CD14-positive monocyte (primary cell): ENCODE measurements at regions not wholly inside any gene's neighbourhood (a gene's known extent, or its start where the extent isn't known, plus 50 kb on each side); places are given as distances from the start of the nearest gene placed in this dataset.

Source experiments
- DNase-seq, 3 donors: peaks; one replicate each; pipeline ENCODE4 v3.0.0-alpha.2; 2011 to 2022
- H2AFZ ChIP-seq: 2 replicates; pipeline ENCODE4 v1.6.0; 2012; ENCODE audit warnings: mild to moderate bottlenecking, low read depth, low read length, inconsistent platforms; ENCODE audit not compliant: insufficient read depth, poor library complexity, severe bottlenecking
- H3K27ac ChIP-seq, 2 donors: 1 replicate in 1 of 2; 2 replicates in 1 of 2; pipeline ENCODE4 v1.5.1; 2012 to 2013; ENCODE audit warnings: low read length in 2 of 2, control low read depth in 1 of 2, inconsistent platforms in 1 of 2, low read depth in 1 of 2, mild to moderate bottlenecking in 1 of 2
- H3K27me3 ChIP-seq, 2 donors: one replicate each; pipeline versions ENCODE4 v1.6.0 to v1.6.1; 2011 to 2013; ENCODE audit warnings: low read length in 2 of 2; ENCODE audit not compliant: control insufficient read depth in 2 of 2, insufficient read depth in 2 of 2
- H3K36me3 ChIP-seq, 2 donors: replicated peaks in 1 of 2; 1 replicate in 1 of 2; 2 replicates in 1 of 2; pipeline versions ENCODE4 v1.5.1 to v1.6.1; 2012 to 2013; ENCODE audit warnings: low read length in 2 of 2, control low read depth in 1 of 2, inconsistent platforms in 1 of 2, mild to moderate bottlenecking in 1 of 2; ENCODE audit not compliant: insufficient read depth in 2 of 2, control insufficient read depth in 1 of 2
- H3K4me1 ChIP-seq, 2 donors: 1 replicate in 1 of 2; 2 replicates in 1 of 2; pipeline versions ENCODE4 v1.5.1 to v1.6.1; 2012 to 2013; ENCODE audit warnings: low read length in 2 of 2, control low read depth in 1 of 2, inconsistent platforms in 1 of 2, mild to moderate bottlenecking in 1 of 2, moderate library complexity in 1 of 2; ENCODE audit not compliant: insufficient read depth in 2 of 2, control insufficient read depth in 1 of 2
- H3K4me2 ChIP-seq: replicated peaks from 2 replicates; pipeline ENCODE3; 2012; ENCODE audit warnings: low read length, moderate library complexity, mild to moderate bottlenecking; ENCODE audit not compliant: poor library complexity, severe bottlenecking; ENCODE audit errors: extremely low read depth
- H3K4me3 ChIP-seq, 3 experiments: fragments of 200-600 bp in 1 of 3; sonication (generic) in 1 of 3; replicated peaks in 1 of 3; 1 replicate in 2 of 3; 2 replicates in 1 of 3; pipeline ENCODE4 v1.5.1; 2011 to 2013; ENCODE audit warnings: low read length in 3 of 3, mild to moderate bottlenecking in 3 of 3, control low read depth in 2 of 3, low read depth in 2 of 3, inconsistent platforms in 1 of 3, moderate library complexity in 1 of 3
- H3K79me2 ChIP-seq: 2 replicates; pipeline ENCODE4 v1.6.0; 2012; ENCODE audit warnings: mild to moderate bottlenecking, control low read depth, inconsistent platforms, low read length, moderate library complexity; ENCODE audit not compliant: insufficient read depth
- H3K9ac ChIP-seq: 2 replicates; pipeline ENCODE4 v1.6.0; 2017; ENCODE audit warnings: low read length, mild to moderate bottlenecking; ENCODE audit not compliant: insufficient read depth, poor library complexity, severe bottlenecking
- H3K9me3 ChIP-seq, 2 donors: replicated peaks in 1 of 2; 1 replicate in 1 of 2; 2 replicates in 1 of 2; pipeline versions ENCODE4 v1.5.1 to v1.6.1; 2012 to 2013; ENCODE audit warnings: low read length in 2 of 2, control low read depth in 1 of 2; ENCODE audit not compliant: control insufficient read depth in 1 of 2, insufficient read depth in 1 of 2
- H4K20me1 ChIP-seq: 2 replicates; pipeline ENCODE4 v1.6.0; 2012; ENCODE audit warnings: mild to moderate bottlenecking, low read length, control low read depth, moderate library complexity; ENCODE audit not compliant: insufficient read depth
- H3K27ac Mint-ChIP-seq, 7 donors: one replicate each; pipeline ENCODE4 v1.8.0; 2020; ENCODE audit warnings: mild to moderate bottlenecking in 7 of 7, mixed read lengths in 7 of 7, moderate library complexity in 6 of 7, inconsistent platforms in 2 of 7
- H3K27me3 Mint-ChIP-seq, 3 donors: one replicate each; pipeline ENCODE4 v1.8.0; 2021 to 2022; ENCODE audit warnings: low read depth in 3 of 3, mild to moderate bottlenecking in 3 of 3, mixed read lengths in 3 of 3, moderate library complexity in 3 of 3, inconsistent platforms in 1 of 3
- H3K36me3 Mint-ChIP-seq, 2 donors: one replicate each; pipeline ENCODE4 v1.8.0; 2020; ENCODE audit warnings: mixed read lengths in 2 of 2, inconsistent platforms in 1 of 2, mild to moderate bottlenecking in 1 of 2
- H3K4me1 Mint-ChIP-seq: one replicate; pipeline ENCODE4 v1.8.0; 2020; ENCODE audit warnings: mild to moderate bottlenecking, mixed read lengths
- H3K4me3 Mint-ChIP-seq, 2 donors: one replicate each; pipeline ENCODE4 v1.8.0; 2020; ENCODE audit warnings: mild to moderate bottlenecking in 2 of 2, mixed read lengths in 2 of 2, moderate library complexity in 1 of 2
- H3K9me3 Mint-ChIP-seq, 7 donors: one replicate each; pipeline ENCODE4 v1.8.0; 2020 to 2022; ENCODE audit warnings: mixed read lengths in 7 of 7, mild to moderate bottlenecking in 6 of 7, moderate library complexity in 6 of 7, inconsistent platforms in 2 of 7
- CTCF ChIP-seq: fragments of 200-600 bp; IDR thresholded peaks from one replicate; pipeline ENCODE4 v1.8.0; 2022; ENCODE audit warnings: antibody characterized with exemption, mild to moderate bottlenecking
- WGBS: methylation state at CpG from one replicate; pipeline ENCODE4 v1.1.5; 2013; ENCODE audit warnings: missing lambda C conversion rate; ENCODE audit not compliant: insufficient coverage; 5-methylcytosine and 5-hydroxymethylcytosine counted together
- intact Hi-C, 2 donors: fragments of 100-400 bp; cut with micrococcal nuclease; formaldehyde crosslinking; loops; one replicate each; pipeline versions ENCODE4 v1.15.0 to v1.15.1; 2023

GRCh38 chr19:28544451-28545261, 668.3 kb downstream of the UQCRFS1 start:
- Mint-ChIP-seq H3K4me1 (no peaks in the 10 kb centered on the region), H3K27me3 (peaks cover 0 to 3% (median 3%) of the 10 kb centered on the region in 3 donors), H3K27ac (no peak overlapping the region), H3K9me3 (peaks cover 0 to 8% (median 0%) of the 10 kb centered on the region in 7 donors), H3K36me3 (no peaks in the 10 kb centered on the region), H3K4me3 (no peak overlapping the region)
- Histone ChIP-seq H4K20me1 (no peaks in the 10 kb centered on the region), H3K36me3 (no peaks in the 10 kb centered on the region), H3K27me3 (no peaks in the 10 kb centered on the region), H3K4me2 (no peak overlapping the region), H3K9me3 (no peaks in the 10 kb centered on the region), H3K9ac (no peak overlapping the region), H3K79me2 (no peaks in the 10 kb centered on the region), H3K4me1 (no peaks in the 10 kb centered on the region), H3K27ac (no peak overlapping the region), H3K4me3 (no peak overlapping the region), H2AFZ (no peak overlapping the region)
- DNase-seq = no peak
- intact Hi-C loops = no loop called here
- WGBS = no CpG with 5 or more reads among the region's 2 CpGs
- no peak for TF ChIP-seq CTCF

- 92% methylated on average over 4 of the region's 5 CpGs for WGBS
Measured at GRCh38 chr19:28543244-28543776, 669.6 kb downstream of the UQCRFS1 start.

More at GRCh38 chr19:28543244-28543776, 669.6 kb downstream of the UQCRFS1 start:
- Mint-ChIP-seq H3K27ac (no peak overlapping the region), H3K4me1 (no peaks in the 10 kb centered on the region), H3K36me3 (no peaks in the 10 kb centered on the region), H3K9me3 (peaks cover 0 to 8% (median 0%) of the 10 kb centered on the region in 7 donors), H3K4me3 (no peak overlapping the region), H3K27me3 (peaks cover 0 to 3% (median 2%) of the 10 kb centered on the region in 3 donors)
- Histone ChIP-seq H3K9ac (no peak overlapping the region), H3K36me3 (no peaks in the 10 kb centered on the region), H2AFZ (no peak overlapping the region), H3K27ac (no peak overlapping the region), H3K4me3 (no peak overlapping the region), H3K27me3 (no peaks in the 10 kb centered on the region), H3K9me3 (no peaks in the 10 kb centered on the region), H3K4me2 (no peak overlapping the region), H3K79me2 (no peaks in the 10 kb centered on the region), H4K20me1 (no peaks in the 10 kb centered on the region), H3K4me1 (no peaks in the 10 kb centered on the region)
- intact Hi-C loops = no loop called here
- TF ChIP-seq CTCF = no peak
- DNase-seq = no peak
